A549 (cell line): ENCODE measurements at regions not wholly inside any gene's neighbourhood (a gene's known extent, or its start where the extent isn't known, plus 50 kb on each side); places are given as distances from the start of the nearest gene placed in this dataset.

ENCODE experiments used
- CHD4 ChIP-seq: fragments of 200-600 bp; sonication (generic); IDR thresholded peaks from 2 replicates; pipeline ENCODE4 v1.6.1; 2016; ENCODE audit warnings: antibody characterized with exemption, mild to moderate bottlenecking, borderline replicate concordance
- EP300 ChIP-seq, 2 experiments: fragments of >200 bp; sonication (Bioruptor Twin); formaldehyde crosslinking; IDR thresholded peaks; 2 replicates in 1 of 2; 3 replicates in 1 of 2; pipeline ENCODE4 v1.6.1; 2016 to 2017
- POLR2A ChIP-seq: IDR thresholded peaks from 2 replicates; pipeline ENCODE4 v1.6.1; 2012; ENCODE audit warnings: mild to moderate bottlenecking, low read length
- USF2 ChIP-seq: fragments of 450-650 bp; IDR thresholded peaks from 2 replicates; pipeline ENCODE4 v1.6.1; 2014; ENCODE audit warnings: antibody characterized with exemption

- no peak for TF ChIP-seq USF2
- no peak for TF ChIP-seq CHD4
- TF ChIP-seq POLR2A = no peak
- no peak for TF ChIP-seq EP300 (IDR thresholded peaks at IDR 0.05)
Measured at GRCh38 chr9:69967344-69967743, 76.3 kb upstream of the MAMDC2 start.
